ENCODE measurements at regions not wholly inside any gene's neighbourhood (a gene's known extent, or its start where the extent isn't known, plus 50 kb on each side); places are given as distances from the start of the nearest gene placed in this dataset.

- TF ChIP-seq CTCF (IDR thresholded peaks at IDR 0.05) (peak in 5 of 7 experiments; percentile 10 to 32 (median 23)), POLR2A (IDR thresholded peaks at IDR 0.05) (no peak)
Observed at GRCh38 chr14:87066221-87066817, 926.7 kb downstream of the GALC start.

All from body of pancreas (tissue), 4 donors.